HG03097 (cell line): ENCODE measurements at regions not wholly inside any gene's neighbourhood (a gene's known extent, or its start where the extent isn't known, plus 50 kb on each side); places are given as distances from the start of the nearest gene placed in this dataset.

ENCODE experiments used
- ATAC-seq: cut with Tn5 transposase; IDR thresholded peaks from one replicate; pipeline ENCODE4 v1.9.1; 2021; ENCODE audit not compliant: unreplicated experiment, low FRiP score

DNA sequence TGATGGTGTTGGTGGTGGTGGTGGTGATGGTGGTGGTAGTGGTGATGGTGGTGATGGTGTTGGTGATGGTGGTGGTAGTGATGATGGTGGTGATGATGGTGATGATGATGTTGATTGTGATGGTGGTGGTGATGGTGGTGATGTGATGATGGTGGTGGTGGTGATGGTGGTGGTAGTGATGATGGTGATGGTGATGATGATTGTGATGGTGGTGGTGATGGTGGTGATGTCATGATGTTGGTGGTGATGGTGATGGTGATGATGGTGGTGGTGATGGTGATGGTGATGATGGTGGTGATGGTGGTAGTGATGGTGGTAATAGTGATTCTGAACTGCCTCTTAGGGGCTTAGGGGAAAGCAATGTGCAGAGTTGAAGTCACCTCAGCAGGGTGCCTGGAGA lies 760.7 kb downstream of the GALR1 start:
- no peak for ATAC-seq

- no peak for ATAC-seq
Measured at GRCh38 chr18:78017869-78018268, 768.2 kb downstream of the GALR1 start.

GRCh38 chr18:78021196-78021595 lies 771.5 kb downstream of the GALR1 start:
- ATAC-seq: no peak

GRCh38 chr18:78031589-78031988 lies 781.9 kb downstream of the GALR1 start:
- no peak for ATAC-seq

DNA sequence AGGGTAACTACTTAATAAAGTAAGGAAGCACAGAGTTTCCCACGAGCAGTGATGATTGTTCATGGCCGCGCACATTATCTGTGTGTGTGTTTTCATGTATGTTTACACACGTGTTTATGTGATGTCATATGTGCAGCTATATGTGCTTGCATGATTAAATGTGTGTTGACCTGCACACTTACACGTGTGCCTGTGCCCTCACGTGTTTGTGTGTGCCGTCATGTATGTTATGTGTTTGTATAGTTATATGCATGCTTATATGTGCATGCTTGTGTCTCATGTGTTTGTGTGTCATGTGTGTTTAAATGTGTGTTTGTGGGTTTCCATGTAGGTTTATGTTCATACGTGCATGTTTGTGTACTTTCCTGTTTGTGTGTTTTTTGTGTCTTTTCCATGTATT lies 782.3 kb downstream of the GALR1 start:
- ATAC-seq: no peak

- no peak for ATAC-seq
Measured at GRCh38 chr18:78032574-78032973, 782.9 kb downstream of the GALR1 start.

DNA sequence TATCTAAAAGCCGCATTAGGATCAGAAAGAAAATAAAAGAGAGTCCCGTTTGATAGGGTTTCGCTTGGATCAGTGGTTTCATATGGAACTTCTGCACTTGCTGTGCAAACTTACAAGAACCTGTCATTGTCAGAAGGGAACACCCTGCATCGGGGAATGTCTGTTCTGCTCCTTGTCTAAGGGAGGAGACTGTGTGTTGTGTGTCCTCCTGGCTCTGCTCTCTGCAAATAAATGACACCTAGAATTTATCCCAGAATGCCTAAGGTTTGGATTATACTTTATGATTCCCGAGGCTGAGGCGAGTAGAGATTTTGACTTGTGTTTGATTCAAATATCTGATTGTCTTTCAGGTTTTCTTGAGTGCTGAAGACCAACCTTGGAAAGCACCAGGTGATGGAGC lies 785.1 kb downstream of the GALR1 start:
- no peak for ATAC-seq

- ATAC-seq: no peak
Measured at GRCh38 chr18:78041218-78041617, 791.6 kb downstream of the GALR1 start.

DNA sequence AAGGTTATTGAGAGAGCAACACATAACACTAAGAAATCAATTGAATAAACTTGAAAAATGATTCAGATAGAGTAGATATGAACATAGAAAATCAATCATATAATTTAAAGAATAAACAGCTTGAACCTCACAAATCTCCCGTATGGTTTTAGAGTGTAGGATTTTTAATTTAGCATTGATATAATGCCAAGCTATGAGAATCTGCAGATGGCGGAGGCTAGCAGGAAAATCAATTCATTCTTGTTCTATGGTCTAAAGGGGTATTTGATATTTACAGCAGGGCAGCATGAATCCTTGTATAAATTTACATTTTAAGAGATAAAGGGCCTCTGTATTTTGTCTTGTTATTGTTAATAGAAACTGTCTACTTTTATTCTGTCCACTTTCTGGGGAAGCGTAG lies 797.0 kb downstream of the GALR1 start:
- ATAC-seq: no peak

DNA sequence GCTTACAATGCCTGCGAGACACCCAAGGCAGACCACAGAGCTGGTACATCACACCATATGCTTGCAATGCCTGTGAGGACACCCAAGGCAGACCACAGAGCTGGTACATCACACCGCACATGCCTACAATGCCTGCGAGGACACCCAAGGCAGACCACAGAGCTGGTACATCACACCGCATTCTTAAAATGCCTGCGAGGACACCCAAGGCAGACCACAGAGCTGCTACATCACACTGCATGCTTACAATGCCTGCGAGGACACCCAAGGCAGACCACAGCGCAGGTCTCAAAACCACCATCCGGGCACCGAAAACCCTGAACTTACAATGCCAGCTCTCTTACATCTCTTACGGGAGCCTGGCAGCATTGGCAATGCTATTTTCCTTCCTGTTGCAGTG lies 799.6 kb downstream of the GALR1 start:
- no peak for ATAC-seq

GRCh38 chr18:78054801-78055200 lies 805.2 kb downstream of the GALR1 start:
- ATAC-seq: no peak

- ATAC-seq: no peak
Measured at GRCh38 chr18:78056011-78056410, 806.4 kb downstream of the GALR1 start.

DNA sequence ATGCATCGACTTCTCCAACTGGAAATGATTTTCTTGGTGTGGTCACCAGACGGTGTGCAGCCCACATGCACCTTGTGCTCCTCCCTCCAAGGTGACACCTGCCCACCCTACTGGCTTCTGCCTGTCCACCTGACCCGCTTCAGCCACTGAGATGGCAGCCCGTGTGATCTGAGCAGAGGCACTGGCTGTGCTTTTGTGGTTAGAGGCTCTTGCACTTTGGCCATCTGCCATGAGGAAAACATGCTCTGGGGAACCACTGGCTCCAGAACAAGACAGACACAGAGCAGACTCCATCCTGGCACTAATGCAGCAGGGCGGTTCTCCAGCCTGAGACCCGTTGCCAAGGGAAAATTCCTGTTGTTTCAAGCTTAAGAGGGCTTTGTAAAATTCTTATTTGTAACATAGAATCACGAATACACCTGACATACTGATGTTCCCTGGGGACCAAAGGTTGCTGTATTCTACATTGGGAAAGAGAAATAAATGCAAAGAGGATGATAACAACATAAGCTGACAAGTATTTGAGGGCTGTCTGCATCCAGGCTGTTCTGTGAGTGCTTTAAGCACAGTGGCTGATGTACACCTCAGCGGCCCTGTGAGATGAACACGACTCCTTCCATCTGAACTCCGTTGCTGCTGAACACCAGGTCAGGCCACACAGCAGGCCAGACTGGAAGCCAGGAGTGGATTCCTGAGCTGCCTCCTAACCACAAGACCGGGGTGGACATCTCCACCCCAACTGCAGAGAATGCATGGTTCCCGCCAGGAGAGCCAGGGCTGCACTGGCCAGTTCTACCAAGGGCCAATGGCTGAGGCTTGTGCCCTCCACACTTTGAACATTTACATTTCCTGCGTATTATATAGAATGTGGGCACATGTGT lies 820.4 kb downstream of the GALR1 start:
- no peak for ATAC-seq

- ATAC-seq: no peak
Measured at GRCh38 chr18:78071166-78071710, 821.6 kb downstream of the GALR1 start.

- ATAC-seq: no peak
Measured at GRCh38 chr18:78071776-78072175, 822.1 kb downstream of the GALR1 start.

DNA sequence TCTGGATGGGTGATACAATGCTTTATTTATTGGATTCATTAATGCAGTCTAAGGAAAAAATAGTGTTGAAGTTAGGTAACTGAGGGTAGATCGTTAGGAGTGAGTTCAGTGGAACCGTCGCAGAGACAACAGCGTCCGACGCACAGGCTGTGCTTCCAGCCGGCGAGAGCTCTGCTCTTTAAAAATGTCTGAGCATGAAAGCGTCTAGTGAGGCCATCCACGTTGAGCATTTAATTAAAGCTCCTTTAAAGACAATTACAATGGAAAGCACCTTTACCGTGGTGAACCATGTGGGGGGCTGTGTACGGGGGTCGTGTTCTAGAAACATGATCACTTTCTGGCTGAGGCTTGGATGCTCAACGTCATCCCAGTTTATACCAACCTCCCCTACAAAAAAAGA lies 822.7 kb downstream of the GALR1 start:
- ATAC-seq: no peak

DNA sequence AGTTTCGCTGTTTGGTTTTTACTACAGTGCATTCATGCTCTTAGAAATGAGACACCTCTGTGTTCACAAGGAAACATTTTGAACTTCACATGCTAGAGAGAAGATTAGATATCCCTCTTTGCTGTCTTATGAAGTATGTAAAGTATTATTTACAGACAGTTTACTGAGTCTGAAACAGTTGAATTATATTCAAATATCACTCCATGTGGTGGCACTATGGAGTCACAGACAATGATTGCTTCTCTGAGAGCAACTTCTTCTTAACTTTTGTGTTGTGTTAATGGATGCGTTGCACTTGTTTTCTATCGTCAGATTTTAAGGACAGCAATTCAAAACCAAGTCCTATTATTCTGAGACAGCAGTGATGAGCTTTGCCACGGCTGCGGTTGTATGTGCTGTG lies 823.6 kb downstream of the GALR1 start:
- no peak for ATAC-seq

- no peak for ATAC-seq
Measured at GRCh38 chr18:78074400-78075020, 824.9 kb downstream of the GALR1 start.

DNA sequence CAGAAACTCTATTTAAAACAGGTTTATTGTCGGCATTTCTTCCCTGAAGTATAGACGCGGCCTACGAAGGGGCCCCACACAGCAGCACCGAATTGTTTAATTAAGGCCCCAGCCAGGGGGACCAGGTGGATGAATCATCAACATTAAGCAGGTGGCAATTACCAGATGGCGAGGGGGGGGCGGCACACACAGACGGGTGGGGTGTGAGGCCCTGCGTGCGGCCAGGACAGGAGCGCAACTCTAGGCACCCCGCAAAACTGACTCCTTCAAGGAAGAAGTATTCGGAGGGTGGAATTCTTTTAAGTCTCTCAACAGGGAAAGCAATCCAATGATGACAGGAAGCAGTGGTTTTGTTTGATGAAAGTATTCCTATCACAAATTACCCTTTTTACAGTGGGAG lies 830.4 kb downstream of the GALR1 start:
- no peak for ATAC-seq

DNA sequence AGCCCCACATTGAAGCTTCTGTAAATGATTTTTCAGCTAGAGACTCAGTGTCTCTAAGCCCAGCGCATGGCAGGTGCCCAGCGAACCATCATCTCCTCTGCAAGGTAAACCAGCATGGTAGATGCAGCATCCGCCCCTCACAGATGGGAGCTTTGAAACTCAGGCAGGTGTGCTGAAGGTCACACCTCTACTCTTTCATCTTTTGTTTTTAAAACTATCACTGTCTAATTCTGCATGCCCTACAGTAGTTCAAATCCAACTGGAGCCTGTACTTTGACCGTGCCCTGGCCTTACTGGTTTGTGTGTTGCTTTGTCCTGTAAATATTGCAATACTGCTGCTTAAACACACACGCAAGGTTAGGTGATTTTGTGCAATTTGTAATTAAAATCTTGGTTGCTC lies 831.1 kb downstream of the GALR1 start:
- ATAC-seq: no peak

DNA sequence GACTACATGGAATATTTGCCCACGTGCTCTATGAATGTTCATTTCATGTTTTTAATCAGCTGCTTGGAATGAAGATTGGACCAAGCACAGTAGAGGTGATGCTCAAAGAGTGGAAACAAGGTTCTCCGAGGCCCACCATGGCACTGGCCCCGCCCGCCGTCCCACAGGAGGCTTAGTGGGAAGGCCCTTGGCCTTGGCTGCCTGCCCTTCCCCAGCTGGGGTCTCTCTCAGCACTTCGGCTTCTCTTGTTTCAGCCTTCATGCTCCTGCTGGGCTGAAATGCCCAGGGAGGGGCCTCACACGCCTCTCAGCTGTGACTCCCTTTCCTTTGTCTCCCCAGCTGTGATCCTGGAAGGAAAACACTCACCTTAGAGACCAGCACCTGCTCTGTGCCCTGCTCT lies 833.2 kb downstream of the GALR1 start:
- no peak for ATAC-seq
